Retinal pigment epithelial cell (primary cell): ENCODE measurements at regions not wholly inside any gene's neighbourhood (a gene's known extent, or its start where the extent isn't known, plus 50 kb on each side); places are given as distances from the start of the nearest gene placed in this dataset.
"Not testable (repeated sequence)": the region's sequence is repeated elsewhere in the genome, so short reads cannot be mapped to it uniquely, and the experiment has no call there.

ENCODE experiments used
- DNase-seq: peaks from one replicate; pipeline ENCODE4 v3.0.0-alpha.2; 2010; ENCODE audit warnings: low read depth
- H3K4me3 ChIP-seq: 2 replicates; pipeline ENCODE4 v1.5.1; 2011; ENCODE audit warnings: mild to moderate bottlenecking, low read length, control low read depth, moderate library complexity
- TF ChIP-seq, protein P1 (sequence below): conservative IDR thresholded peaks from 2 replicates; pipeline ENCODE4 v1.5.1; 2011; ENCODE audit warnings: low read depth, low read length, control low read depth, inconsistent platforms

DNA sequence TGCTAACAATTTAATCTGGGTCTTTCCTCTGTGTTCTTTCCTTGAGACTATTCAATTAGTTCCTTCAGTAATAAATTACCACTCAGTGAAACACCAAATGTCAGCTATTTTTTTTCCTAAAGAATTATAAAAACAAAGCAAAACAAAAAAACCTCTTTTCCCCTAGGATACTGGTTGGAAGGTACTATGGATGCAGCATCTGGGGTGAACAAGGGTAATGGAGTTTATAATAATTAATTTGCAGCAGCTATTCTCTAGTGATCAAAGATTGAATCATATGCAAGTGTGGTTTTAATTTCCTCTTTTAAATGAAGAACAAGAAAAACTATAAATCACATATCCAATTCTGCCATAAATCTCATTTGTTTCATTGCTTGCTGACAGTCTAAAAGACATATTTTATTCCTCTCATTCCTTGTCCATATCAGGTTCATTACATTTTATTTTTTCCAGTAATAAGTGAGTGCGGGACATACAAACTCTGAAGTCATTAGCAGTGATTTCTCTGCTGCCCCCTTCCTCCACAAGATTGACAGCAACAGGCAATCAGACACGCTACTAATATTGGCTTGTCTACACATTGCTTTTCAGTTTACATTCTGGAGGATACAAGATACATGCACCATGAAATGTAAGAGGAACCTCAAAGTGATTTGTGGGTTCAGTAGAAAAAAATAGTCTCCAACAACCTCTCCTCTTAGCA lies 1093.4 kb upstream of the SLIT2 start:
- no peak overlapping the region for H3K4me3 ChIP-seq
- no peak for DNase-seq
- TF ChIP-seq, protein P1, sequence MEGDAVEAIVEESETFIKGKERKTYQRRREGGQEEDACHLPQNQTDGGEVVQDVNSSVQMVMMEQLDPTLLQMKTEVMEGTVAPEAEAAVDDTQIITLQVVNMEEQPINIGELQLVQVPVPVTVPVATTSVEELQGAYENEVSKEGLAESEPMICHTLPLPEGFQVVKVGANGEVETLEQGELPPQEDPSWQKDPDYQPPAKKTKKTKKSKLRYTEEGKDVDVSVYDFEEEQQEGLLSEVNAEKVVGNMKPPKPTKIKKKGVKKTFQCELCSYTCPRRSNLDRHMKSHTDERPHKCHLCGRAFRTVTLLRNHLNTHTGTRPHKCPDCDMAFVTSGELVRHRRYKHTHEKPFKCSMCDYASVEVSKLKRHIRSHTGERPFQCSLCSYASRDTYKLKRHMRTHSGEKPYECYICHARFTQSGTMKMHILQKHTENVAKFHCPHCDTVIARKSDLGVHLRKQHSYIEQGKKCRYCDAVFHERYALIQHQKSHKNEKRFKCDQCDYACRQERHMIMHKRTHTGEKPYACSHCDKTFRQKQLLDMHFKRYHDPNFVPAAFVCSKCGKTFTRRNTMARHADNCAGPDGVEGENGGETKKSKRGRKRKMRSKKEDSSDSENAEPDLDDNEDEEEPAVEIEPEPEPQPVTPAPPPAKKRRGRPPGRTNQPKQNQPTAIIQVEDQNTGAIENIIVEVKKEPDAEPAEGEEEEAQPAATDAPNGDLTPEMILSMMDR: no peak

DNA sequence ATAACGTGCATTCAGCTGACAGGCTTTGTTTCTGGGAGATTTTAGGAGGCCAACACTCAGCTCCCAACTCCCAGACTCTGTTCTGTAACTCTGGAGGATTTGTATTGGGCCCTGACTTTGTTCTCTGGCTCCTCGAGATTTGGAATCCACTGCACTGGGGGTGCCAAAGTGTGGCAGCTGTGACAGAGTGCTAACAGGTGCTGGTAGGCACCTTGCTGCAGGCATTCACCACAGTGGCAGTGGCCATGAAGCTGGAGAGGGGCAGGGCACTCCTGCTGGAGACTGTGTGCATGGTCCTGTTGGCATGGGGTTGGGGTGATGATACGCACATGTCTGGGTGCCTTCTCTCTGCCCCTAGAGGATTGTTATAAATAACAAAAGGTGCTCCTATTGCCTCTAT lies 1094.9 kb upstream of the SLIT2 start:
- TF ChIP-seq, protein P1: no peak
- H3K4me3 ChIP-seq: no peak overlapping the region
- no peak for DNase-seq

DNA sequence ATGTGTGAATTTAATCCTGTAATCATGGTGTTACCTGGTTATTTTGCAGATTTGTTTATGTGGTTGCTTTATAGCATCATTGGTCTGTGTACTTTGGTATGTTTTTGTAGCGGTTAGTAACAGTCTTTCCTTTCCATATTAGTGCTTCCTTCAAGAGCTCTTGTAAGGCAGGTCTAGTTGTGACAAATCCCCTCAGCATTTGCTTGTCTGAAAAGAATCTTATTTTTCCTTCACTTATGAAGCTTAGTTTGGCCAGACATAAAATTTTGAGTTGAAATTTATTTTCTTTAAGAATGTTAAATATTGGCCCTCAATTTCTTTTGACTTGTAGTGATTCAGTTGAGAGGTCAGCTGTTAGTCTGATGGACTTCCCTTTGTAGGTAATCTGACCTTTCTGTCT lies 1096.1 kb upstream of the SLIT2 start:
- no peak for DNase-seq
- H3K4me3 ChIP-seq: no peak overlapping the region
- TF ChIP-seq, protein P1: no peak

DNA sequence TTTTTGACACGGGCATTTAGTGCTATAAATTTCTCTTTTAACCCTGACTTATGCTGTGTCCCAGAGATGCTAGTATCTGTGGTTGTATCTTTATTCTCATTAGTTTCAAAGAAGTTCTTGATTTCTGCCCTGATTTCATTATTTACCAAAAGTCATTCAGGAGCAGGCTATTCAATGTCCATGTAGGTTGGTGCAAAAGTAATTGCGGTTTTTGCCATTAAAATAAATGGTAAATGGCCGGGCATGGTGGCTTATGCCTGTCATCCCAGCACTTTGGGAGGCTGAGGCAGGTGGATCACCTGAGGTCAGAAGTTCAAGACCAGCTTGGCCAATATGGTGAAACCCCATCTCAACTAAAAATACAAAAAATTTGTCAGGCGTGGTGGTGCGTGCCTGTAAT lies 1097.4 kb upstream of the SLIT2 start:
- H3K4me3 ChIP-seq: not testable (repeated sequence)

DNA sequence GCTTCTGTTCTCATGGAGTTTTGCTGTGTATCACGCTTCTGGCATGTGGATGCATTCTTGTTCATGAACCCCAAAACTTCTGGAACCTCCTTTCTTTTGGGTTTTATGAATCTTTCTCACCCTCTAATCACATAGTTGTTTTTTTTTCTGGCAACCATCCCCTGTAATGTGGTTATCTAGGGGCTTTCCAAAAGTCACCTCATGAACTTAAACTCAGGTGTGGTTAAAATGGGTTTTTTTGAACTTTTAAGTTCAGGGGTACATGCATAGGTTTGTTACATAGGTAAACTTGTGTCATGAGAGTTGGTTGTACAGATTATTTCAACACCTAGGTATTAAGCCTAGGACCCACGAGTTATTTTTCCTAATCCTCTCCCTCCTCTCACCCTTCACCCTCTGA lies 1099.4 kb upstream of the SLIT2 start:
- H3K4me3 ChIP-seq: no peak overlapping the region
- DNase-seq: no peak
- TF ChIP-seq, protein P1: no peak

More for the DNA sequence above, 1097.4 kb upstream of the SLIT2 start:
- not testable (repeated sequence) for DNase-seq

DNA sequence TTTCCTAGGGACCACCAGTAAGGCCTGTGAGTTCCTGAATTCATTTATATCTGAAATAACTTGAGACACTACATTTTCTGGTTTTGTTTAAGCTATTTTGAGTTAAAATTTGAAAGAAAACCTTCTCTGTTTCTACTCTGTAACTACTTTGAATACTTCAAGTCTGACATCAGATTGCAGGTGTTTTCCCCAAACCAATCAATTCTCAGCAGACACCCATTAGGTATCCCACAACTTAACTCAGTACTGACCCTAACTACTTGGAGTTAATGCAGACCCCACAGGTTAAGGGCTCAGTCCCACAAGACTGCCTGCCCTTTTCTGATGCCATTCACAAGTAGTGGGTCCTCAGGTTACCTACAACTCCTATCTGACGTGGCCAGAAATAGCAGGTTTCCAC lies 1100.0 kb upstream of the SLIT2 start:
- H3K4me3 ChIP-seq: no peak overlapping the region
- TF ChIP-seq, protein P1: no peak
- no peak for DNase-seq

DNA sequence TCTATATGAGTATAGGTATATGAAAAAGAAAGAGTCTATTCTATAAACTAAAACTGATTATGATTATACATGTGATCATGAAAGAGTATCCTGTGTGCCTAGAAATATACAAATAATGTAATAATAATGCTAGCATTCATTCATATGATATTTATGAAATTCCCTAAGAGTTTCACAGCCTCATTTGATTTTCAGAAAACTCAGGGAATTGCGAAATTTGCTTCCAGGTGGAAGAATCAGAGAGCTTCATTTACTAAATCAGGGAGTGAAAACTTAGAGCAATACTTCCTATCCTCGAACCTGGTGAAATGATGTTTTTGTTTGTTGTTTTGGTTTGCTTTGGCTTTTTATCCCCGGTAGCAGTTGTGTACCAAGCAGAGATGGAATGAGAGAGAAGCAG lies 1105.7 kb upstream of the SLIT2 start:
- TF ChIP-seq, protein P1: no peak
- no peak overlapping the region for H3K4me3 ChIP-seq
- no peak for DNase-seq
